GM18498 (cell line): ENCODE measurements at regions not wholly inside any gene's neighbourhood (a gene's known extent, or its start where the extent isn't known, plus 50 kb on each side); places are given as distances from the start of the nearest gene placed in this dataset.

Experiments used
- ATAC-seq: cut with Tn5 transposase; IDR thresholded peaks from one replicate; pipeline ENCODE4 v1.9.1; 2021; ENCODE audit warnings: mild to moderate bottlenecking, moderate library complexity; ENCODE audit not compliant: unreplicated experiment

DNA sequence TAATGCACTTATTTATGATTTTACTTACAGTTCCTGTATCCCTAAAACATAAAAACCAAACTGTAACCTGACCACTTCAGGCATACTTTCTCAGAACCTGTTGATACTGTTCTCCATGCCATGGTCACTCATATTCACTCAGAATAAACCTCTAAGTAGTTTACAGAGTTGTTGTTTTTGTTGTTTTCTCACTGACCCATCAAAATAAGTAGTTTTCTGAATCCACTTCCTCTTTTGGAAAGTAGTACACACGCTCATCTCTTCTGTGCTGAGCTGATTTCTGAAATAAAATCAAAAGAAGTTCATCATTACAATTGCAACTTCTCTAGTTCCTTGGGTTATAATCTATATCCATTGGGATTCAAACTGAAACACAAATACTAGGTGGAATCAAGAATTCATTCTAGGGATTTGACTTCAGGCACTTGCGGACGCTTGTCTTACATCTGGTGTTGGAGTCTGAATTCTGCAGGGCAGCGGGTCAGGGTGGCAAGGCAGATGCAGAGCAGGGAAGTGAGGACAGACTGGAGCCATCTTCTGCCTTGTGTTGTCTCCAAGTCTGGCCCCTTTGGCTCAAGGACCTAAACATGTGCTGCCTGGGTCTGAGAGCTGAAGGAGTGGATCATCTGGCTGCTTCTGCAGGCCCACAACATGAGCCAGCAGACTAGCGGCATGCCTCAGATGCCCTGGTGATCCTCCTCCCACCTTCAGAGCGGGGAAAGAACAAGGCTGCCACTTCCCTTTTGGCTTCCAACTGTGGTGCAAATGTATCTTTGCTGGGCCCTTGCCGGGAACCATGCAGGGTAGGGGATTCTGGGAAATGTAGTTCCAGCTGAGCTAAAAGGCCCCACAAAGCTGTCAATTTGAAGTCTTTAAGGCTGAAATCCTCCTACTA lies 167.9 kb upstream of the MYLIP start:
- no peak for ATAC-seq

DNA sequence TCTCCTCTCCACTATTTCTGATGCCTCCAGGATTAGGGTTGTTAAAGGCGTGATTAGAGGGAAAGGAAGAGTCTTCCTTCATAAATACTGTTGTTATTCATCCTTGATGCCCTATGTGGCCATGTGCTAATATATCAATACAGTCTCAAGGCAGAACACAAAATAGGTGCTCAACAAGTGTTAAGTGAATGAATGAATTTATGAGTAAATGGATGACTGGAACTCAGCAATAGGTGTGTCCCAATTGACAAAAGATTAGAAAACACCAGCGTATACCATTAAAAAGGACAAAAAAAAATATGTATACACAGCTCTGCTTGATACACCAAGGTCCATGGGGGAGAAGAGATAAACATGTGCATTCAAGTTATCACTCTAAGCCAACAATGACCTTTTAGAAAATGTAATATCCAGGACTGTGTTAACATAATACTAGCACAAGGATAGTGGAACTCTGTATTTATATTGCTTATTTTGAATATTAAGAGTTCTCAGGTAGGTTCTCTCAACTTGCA lies 171.2 kb upstream of the MYLIP start:
- ATAC-seq, result no peak

DNA sequence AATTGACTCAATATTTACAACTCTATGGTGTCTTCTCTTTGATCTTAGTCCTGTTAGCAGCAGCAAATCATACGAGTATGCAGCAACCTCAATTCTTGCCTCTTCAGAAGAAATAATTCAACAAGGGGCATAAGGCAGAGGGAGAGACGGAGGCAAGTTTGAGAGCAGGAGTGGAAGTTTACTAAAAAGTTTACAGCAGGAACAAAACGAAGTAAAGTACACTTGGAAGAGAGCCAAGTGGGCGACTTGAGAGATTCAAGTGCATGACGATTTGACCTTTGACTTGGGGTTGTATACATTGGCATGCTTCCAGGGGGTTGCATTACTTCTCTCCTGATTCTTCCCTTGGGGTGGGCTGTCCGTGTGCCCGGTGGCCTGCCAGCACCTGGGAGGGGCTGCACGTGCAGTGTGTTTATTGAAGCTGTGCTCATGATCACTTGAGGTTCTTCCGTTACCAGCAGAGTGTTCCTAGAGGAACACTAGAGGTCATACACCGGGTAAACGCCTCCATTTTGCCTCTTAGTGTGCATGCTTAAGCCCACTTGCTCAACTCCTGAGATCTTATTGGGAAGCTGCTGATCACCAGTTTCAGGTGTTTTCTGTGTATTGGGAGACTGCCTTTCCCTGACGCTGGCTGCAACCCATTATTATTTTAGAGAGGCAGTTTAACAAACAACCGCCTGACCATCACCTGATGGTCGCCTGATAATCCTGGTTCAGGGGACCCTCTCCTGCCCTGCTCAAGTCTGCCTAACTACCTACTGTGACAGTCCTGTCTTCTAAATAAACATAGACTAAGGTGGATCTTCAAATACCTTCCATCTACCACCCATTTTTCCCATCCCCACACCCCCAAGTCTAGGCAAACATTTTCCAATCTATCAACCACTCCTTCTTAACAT lies 172.4 kb upstream of the MYLIP start:
- no peak for ATAC-seq

DNA sequence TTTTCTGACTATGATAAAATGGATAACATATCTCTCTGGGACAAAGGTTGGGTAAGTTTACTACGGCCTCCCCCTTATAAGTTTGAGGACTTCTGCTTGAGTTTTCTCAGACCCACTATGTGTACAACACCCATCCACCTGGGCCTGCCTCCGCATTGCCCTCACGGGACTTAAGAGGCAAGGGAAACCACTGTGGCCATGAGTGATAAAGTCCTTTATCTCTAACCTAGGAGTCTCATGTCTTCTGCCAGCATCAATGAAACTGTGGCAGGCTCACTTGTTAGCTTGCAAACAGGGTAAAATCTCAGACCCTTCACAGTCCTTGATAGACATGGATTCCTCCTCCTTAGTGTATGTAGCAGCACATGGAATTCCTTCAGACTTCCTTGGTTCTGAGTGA lies 173.4 kb upstream of the MYLIP start:
- no peak for ATAC-seq

DNA sequence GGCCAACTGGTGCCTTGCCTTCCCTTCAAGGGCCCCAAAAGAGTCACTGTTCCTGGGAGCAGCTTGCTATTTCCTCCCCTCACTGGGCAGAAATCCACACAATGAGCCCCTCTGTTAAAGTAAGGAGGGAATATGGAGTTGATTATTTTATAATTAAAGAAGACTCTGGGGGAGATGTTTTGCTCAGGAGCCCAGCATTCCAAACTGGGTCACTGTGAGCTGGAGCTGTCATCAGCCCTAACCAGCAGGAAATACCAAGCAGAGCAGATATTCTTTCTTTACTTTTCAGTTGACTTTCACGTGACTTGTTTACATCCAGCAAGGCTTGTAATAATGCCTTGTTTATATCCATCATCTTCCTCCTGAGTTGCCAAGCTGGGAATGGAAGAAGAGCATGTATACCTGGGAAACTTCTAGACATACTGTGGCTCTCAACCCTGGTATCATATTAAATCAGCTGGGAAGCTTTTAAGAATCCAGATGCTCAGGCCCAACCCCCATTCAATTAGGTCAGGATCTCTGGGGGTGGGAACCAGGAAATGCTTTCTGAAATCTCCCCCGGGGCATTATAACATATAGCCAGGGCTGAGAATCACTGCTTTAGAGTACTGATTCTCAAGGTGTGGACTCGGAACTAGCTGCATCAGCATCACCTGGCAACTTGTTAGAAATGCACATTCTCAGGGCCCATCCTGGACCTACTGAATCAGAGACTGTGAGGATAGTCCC lies 175.6 kb upstream of the MYLIP start:
- ATAC-seq, result no peak

DNA sequence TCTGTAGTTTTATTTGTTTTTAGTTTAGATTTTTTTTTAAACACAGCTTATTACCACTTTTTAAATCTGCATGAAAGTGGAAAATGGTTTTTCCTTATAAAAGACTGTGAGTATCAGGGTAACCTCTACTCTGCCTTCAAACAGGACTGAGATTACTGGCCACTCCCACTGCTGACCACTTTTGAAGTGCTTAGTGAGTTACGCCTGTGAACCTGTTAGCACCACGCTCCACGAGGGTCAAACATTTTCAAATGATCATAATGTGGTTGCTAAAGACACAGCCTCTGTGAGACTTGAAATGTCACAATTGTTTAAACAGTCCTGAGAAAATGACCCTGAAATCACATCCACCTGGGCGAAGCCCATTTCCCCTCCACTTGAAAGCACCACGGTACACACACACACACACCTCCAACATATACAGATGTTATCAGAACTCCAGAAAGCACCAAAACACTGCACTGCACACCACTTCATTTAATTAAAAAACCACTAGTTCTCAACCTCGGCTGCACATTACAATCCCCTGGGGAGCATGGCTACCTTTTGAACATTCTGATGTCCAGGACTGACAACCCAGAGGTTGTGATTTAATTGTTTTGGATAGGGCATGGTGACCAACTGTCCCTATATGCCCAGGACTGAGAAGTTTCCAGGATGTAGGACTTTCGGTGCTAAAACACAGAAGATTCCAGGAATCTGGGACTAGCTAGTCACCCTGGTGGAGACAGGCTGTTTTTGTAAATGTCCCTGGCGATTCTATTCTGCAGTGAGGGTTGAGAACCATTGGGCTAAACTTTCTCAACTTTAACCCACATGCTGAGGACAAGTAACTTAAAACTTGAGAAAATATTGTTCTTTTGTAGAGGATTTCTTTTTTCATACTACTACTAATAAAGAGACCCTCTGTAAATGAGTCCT lies 176.4 kb upstream of the MYLIP start:
- ATAC-seq, result no peak

DNA sequence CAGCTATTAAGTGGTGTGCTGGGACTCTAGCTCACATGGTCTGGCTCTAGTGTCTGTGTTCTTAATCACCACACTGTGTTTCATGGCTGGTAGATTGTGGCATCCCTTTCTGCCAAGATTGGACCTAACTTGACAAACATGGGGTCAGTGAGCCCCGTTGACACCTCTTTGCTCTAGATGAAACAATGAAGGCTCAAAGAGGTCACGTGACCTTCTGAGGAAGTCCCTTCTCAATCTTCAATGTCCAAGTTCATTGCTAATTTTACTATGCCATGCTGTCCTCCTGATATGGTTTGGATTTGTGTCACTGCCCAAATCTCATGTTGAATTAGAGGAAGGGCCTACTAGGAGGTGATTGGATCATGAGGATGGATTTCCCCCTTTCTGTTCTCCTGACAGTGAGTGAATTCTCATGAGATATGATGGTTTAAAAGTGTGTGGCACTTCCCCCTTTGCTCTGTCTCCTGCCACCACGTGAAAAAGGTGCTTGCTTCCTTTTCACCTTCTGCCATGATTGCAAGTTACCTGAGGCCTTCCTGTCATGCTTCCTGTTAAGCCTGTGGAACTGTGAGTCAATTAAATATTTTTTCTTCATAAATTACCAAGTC lies 177.8 kb upstream of the MYLIP start:
- ATAC-seq, result no peak

DNA sequence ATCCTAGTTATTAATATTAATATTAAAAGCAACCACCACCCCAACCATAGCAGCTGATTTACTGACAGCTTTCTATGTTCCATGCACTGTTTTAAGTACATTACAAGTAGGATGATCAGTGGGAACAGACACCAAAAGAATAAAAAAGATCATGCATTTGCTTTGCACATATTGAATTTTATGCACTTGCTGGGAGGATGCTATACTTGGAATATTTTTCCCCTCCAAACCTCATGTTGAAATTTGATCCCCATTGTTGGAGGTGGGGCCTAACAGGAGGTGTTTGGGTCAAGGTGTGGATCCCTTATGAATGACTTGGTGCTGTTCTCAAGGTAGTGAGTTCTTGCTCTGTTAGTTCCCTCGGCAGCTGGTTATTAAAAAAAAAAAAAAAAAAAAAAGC lies 178.9 kb upstream of the MYLIP start:
- no peak for ATAC-seq

DNA sequence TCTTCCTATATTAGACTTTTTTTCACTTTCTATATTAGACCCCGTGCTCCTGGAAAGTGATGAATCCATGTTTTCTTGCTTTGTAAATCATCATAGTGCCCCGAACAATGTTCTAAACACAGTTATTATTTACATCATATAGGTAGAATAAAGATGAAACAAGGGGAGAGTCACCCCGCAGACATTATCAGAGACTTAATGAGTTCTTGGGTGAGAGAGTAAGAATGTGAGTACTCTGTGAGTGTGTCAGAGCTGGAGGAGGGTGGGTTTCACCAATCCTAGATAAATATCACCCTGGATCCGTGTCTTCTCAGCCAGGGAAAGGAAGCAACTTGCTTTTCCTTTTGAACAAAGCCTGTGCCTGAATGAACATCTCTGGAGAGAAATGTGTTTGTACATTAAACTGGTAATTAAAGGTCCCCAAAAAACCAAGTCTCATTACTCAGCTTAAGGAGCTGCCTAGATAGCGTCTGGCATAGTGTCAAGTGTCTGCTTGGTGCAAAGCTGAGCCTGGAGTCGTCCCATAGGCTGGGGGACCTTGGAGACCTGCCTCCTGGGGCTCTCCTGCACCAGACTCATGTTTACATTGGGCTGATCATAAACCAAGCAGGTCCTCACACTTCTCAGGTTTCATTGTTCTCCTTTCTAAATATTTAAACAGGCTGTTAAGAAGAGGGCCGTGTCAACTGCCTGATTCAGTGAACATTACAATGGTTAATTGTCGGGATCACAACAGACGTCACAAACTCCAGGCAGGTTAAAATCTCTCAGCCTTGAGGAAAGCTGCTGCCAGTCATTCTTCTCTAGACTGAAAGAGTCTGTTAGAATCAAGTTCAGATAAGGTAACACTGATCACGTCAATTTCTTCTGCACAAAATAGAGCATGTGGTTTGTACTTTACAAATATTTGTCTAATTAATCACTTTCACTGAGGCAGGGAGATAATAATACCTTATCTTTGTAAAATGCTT lies 179.7 kb upstream of the MYLIP start:
- ATAC-seq, result no peak

DNA sequence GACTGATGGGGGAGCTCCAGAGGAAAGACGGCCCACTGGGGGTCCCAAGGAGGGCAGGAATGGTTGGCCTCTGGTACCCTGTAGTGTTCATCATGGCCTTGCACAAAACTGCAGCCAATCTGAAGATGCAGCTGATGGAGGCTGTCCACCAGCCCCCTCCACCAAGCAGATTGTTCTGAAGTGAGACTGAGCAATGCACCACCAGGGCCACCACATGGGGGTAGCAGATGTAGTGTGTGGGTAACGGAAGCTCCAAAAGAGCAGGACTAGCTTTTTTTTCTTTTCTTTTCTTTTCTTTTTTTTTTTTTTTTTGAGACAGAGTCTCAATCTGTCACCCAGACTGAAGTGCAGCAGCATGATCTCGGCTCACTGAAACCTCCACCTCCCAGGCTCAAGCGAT lies 181.0 kb upstream of the MYLIP start:
- ATAC-seq, result no peak

DNA sequence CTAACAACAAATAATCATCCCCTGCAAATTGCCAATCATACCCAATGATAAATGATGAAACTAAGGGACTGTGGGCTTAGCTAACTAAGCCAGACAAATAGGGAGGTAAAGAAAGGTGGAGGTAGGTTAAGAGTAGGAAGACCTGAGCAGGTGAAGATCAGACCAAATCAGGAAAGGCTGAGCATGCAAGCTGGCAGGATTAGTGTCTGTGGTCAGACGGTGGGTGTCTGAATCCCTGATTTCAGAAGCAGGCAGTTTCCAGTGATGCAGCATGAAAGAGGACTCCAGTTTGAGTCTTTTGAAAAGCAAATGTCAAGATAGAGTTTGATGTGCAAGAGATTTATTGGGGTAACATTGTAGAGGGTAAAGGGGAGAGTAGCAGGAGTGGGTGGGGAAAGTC lies 181.4 kb upstream of the MYLIP start:
- no peak for ATAC-seq

DNA sequence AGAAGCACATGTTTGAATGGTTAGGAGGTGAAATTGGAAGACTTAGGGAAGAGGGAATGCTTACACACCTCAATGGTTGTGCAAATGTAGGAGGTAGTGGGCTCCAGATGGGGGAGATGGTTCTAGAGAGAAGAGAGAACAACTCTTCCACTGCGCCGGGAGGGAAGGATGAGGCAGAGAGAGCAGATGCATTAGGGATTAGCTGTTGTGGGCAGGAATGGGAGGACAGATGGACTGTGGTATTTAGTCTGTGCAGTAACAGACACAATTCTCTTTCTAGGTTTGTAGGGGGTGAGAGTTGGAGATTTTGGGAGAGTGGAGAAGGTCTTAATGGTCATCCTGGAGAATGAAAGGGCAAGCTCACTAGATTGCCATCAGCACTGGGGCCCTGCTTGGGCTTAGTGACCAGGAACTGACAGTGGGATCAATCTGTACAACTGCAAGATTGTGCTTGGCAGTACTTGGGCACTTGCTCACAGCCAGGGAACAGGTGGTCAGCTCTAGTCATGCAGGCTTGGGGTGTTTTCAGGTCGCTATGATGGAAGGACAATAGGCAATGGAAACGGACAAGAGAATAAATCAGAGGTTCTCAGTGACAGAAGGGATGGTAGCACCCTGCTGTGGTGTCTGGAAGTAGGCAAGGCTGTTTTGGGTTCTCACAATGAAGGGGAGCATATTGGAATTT lies 182.0 kb upstream of the MYLIP start:
- no peak for ATAC-seq

DNA sequence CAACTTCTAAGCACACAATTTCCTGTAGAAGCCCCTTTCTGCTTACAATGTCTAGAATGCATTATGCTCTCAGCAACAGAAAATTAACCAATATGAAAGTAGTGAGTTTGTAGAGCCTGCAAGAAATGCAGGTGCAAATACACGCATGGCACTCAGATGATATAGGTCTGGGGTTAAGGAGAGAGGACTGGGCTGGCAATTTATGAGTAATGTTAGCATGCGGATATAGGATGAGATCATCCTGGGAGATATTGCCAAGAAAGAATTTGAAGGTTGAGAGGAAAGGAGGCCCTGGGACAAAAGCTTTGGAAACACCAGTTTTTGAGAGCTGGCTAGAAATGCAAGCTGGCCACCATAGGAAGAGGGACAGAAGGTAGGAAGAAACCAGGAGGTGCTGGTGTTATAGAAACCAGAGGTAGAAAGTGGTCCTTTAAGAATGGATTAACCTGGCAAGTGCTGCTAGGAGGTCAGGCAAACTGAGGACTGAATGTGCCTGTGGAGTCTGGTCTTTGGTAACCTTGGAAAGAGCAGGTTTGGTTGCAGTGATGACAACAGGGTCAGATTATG lies 183.2 kb upstream of the MYLIP start:
- ATAC-seq, result no peak

DNA sequence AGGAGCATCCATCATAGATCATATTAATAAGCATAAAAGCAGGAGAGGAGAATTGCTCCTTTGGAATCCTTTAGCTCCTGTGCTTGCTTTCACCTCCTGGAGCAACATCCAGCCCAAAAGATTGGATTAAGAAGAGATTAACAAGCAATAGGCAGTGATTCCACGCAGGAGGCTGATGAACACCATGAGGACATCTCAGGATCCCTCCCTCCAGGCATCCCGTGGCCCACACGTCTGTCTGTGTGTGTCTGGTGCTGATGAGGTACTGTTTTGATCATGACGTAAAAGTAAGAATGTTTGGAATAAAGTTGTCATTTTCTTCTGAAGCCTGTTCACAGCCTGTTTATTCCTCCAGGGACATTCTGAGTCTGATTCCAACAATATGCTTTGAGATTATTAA lies 185.5 kb upstream of the MYLIP start:
- no peak for ATAC-seq

DNA sequence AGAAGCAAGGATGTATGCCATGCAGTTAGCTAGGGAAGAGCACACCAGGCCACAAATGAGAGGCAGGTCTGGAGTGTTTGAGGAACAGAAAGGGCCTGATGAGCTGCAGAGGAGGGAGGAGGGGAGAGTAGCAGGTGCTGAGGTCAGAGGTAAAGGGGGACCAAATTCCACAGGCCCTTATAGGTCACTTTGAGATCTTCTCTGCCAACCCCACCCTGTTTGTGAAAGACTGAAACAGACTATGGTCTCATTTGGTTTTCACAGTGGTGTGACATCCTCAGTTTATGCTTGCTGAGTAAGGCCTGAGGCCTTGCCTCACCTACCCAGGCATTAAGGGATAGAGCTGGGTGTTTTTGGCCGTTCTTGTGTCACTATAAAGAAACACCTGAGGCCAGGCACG lies 187.7 kb upstream of the MYLIP start:
- no peak for ATAC-seq

DNA sequence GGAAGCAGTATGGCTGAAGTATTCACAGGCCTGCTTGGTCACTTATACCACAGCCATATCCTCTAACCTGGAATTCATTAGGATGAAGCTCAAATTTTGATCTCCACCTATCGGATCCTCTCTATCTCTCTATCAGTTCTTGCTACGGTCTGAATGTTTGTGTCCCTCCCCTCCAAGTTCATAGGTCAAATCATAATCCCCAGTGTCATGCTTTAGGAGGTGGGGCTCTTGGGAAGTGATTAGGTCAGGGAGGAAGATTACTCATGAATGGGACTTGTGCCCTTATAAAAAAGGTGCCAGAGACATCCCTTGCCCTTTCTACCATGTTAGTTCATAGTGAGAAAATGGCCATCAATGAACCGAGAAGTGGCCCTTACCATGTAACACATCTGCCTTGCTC lies 190.8 kb upstream of the MYLIP start:
- ATAC-seq, result no peak

DNA sequence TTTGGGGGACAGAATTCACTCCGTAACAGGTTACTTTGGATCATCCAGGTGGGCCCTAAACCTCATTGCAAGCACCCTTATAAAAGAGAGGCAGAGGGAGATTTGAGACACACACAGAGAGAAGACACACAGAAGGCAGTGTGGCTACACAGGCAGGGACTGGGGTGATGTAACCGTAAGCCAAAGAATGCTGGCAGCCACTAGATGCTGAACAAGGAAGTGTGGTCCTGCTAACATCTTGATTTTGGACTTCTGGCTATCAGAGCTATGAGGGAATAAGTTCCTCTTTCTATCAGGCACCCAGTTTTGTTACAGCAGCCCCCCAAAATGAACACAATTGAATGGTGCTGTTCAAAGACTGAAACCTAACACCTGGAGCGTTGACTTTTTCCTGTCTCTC lies 191.3 kb upstream of the MYLIP start:
- no peak for ATAC-seq

DNA sequence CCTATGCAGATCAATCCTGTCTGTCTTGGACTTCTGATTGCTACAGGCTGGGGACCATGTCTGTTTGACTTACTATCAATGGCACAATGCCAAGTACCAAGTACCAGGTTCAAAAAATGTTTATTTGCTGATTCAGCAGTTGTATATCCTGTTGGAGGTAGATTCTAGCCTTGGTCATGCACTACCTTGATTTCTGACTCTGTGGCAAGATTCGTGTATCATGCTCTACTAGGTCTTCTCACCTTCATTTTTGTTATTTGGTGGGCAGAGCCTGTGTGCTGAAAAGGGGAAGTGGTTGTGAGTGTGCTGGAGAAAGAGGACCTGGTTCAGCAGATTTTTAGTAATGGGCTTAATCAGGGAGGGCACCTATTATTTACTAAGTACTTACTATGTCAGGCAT lies 192.4 kb upstream of the MYLIP start:
- peak; percentile 92 for ATAC-seq
